Activated CD8-positive, alpha-beta memory T cell treated with anti-CD3 and anti-CD28 coated beads, Interleukin-2, amount 50 U/mL, for 1 hour (primary cell): ENCODE measurements at regions not wholly inside any gene's neighbourhood (a gene's known extent, or its start where the extent isn't known, plus 50 kb on each side); places are given as distances from the start of the nearest gene placed in this dataset.

Experiments
- DNase-seq: peaks from one replicate; pipeline ENCODE4 v3.0.0-alpha.2; 2020; ENCODE audit errors: extremely low read depth

GRCh38 chr6:11358904-11359830 is 126.7 kb upstream of the NEDD9 start:
- no peak for DNase-seq

DNA sequence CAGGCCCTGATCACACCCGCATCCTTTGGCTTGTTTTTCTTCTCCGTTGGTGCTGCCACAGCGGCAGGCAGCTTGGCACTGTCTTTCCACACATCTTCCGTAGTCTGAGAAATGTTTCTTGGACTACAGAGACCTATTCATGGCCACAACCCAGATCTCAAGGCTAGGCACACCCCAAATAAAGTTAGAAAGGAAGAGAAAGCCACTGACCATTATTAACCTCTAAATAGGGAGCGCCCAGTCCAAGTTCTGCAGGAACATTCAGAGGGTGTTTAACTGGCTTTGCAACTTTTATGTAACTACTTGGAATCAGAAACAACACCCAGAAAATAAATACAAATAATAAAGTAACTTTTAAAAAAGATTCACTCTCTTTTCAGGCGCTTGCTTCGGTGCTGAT is 124.8 kb upstream of the NEDD9 start:
- no peak for DNase-seq

DNA sequence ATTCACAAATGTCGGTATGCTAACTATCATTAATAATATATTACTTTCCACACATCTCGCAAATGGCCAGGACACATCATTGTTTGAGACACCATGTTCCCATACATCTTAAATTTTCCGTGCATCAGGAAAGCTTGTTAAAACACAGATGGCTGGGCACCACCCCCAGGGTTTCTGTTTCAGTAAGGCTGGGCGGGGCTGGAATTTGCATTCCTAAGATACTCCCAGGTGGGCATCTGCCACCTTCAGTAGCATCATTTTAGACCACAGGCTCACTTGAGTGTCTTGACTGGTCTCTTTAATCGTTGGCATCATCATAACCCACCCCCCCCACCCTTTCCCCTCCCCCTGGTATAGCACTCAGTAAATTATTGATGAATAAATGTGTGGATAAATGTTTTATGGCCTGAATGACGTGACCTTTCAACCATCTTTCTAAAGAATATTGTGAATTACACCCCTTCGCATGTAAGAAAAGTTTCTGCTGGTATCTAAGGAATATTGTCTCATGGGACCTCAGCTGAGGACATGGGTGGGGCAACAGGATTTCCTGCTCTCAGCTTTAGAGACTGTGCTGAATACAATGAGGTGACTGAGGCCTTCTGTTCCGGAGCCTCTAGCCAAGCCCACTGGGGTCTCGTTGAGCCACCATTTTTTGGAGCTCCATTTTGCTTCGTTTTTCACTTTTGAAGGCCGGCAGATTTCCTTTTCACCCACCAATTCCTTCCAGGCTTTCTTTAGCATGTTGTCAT is 124.1 kb upstream of the NEDD9 start:
- DNase-seq = no peak

DNA sequence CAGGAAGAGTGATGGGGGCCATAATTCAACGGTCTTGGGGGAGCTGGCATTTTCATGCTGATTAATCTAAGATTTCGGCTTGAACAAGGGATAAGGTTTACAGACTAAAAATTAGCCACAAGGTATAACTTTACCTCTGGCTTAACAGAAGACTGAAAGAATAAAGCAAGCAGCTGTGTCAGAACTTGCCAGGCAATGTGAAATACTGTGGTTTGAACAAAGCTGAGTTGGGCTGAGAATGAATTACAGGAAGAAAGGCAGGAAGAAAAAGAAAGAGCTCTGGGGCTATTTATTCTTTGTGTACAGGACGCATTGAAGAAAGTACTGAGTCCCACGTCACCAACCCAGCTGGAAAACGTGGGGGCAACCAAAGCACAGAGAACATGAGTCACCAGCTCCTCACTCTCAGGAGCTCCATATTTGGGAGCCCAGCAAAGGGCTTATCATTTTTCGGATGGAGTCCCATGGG is 121.5 kb upstream of the NEDD9 start:
- peak; percentile 29 for DNase-seq

DNA sequence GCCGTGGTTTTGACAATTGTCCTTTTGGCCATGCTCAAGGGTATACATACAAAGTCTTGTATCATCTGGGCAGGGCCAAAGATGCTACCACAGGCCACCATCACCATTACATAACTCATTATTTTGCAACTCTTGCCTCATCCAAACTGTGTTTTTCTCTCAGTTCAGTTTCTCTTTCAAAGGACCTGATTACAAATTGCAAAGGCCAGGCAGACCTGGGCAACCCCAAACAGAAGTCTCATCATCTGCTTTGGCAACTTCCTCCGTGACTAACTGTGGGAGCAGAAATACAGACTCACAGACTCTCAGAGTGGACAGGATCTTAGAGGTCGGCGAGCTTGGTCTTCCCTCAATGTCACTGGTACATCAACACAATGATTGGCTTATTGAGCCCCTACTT is 117.8 kb upstream of the NEDD9 start:
- DNase-seq = no peak

- DNase-seq = no peak
These were observed 117.4 kb upstream of the NEDD9 start for GRCh38 chr6:11349880-11350279.

- DNase-seq = no peak
These were observed 114.0 kb upstream of the NEDD9 start for GRCh38 chr6:11346516-11346915.

GRCh38 chr6:11345536-11345935 is 113.1 kb upstream of the NEDD9 start:
- no peak for DNase-seq

- no peak for DNase-seq
These were observed 111.7 kb upstream of the NEDD9 start for GRCh38 chr6:11343963-11344723.

DNA sequence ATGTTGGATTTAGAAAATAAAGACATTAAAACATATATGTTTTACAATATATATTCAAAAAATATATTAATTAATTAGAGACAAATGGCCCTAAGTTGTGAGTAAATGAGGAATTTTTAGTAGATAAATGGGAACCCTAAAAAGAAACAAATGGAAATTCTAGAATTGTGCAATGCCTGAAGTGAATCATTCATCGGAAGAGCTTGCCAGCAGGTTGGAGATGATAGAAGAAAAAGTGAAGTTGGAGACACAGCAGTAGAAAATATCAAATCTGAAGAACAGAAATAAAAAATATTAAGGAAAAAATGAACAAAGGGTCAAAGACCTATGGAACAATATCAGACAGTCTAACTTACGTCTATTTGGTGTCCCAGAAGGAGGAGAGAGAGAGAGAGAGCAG is 109.4 kb upstream of the NEDD9 start:
- no peak for DNase-seq

GRCh38 chr6:11341303-11341702 is 108.8 kb upstream of the NEDD9 start:
- no peak for DNase-seq

DNA sequence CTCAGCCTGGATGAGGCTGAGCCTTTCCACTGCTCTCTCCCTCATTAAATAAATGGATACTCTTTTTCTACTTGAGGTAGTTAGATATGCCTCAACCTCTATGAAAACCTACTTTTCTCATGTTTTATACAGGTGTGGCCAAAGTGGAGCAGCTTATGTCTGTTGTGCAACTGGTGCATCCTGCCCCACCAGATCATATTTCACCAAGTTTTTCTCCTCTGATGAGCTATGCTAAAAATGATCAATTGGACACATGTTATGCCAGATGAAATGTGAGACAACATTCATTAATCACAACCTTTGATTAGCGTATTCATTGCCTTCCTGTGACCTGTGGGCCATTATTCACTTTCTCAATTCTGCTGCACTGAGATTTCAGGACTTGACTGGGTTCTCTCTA is 106.9 kb upstream of the NEDD9 start:
- no peak for DNase-seq

DNA sequence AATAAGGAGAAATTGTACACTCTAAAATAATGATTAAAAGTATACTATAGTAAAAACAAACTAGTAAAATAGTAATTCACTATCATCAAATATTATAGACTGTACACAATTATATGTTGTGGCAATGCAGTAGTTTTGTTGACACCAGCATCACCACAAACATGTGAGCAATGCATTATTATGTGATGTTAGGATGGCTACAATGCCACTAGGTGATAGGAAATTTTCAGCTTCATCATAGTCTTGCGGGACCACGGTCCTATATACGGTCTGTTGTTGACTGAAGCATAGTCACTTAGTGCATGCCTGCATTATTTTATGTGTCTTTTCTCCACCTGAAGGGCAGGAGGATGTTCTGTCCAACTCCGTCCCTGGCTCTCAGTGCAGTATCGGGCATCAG is 104.8 kb upstream of the NEDD9 start:
- no peak for DNase-seq

- DNase-seq = no peak
These were observed 103.4 kb upstream of the NEDD9 start for GRCh38 chr6:11335826-11336225.

- no peak for DNase-seq
These were observed 100.8 kb upstream of the NEDD9 start for GRCh38 chr6:11333132-11333849.

- DNase-seq = no peak
These were observed 100.0 kb upstream of the NEDD9 start for GRCh38 chr6:11332463-11332862.

DNA sequence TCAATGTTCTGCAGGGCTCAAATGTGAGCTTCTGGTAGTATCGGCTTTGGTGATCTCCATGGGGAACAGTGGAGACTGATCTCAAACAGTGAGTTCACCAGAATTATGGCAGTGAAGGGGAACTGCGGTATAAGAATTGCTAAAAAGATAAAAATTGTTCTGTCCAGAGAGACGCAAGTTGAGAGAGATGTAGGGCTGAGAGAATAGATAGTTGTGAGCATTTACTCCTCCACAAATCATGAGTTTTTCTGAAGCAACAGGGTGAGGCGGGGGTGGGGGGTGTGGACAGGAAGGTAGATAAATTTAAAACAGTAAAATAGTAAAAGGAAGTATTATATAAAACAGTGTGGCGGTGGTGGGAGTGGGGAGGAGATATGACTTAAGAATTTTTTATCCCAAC is 98.6 kb upstream of the NEDD9 start:
- no peak for DNase-seq

- DNase-seq = no peak
These were observed 97.9 kb upstream of the NEDD9 start for GRCh38 chr6:11330413-11330760.

GRCh38 chr6:11329726-11330412 is 97.4 kb upstream of the NEDD9 start:
- no peak for DNase-seq

GRCh38 chr6:11328613-11329247 is 96.3 kb upstream of the NEDD9 start:
- DNase-seq = no peak

DNA sequence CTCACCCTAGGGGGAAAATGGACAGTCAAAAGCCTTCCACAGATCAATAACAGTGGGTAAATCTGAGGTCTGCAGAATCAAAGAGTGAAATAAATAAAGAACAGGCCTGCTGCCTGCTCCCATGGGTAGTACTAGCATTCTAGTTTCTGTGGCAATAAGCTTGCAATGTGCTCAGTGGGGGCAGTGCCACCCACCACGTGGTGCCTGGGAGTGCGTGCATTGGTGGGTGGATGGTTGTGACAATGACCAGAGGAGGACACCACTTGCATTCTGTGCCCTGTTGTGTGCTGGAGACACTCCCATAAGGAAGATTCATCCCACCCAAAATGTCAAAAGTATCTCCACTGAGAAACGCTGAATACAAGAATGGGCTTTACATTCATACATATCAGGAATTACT is 95.5 kb upstream of the NEDD9 start:
- no peak for DNase-seq
